ENCODE measurements at regions not wholly inside any gene's neighbourhood (a gene's known extent, or its start where the extent isn't known, plus 50 kb on each side); places are given as distances from the start of the nearest gene placed in this dataset.

- TF ChIP-seq SRF (IDR thresholded peaks at IDR 0.05; ENCODE audit: low read depth, low read length) (no peak), KDM5A (IDR thresholded peaks at IDR 0.05; ENCODE audit: low read length) (no peak), ATF3 (IDR thresholded peaks at IDR 0.05; ENCODE audit: insufficient read depth, low read depth, low read length) (no peak)
These were observed 95.3 kb upstream of the HES1 start (continued) for GRCh38 chr3:194040516-194041273.

All from H1 (cell line).